ENCODE measurements at regions not wholly inside any gene's neighbourhood (a gene's known extent, or its start where the extent isn't known, plus 50 kb on each side); places are given as distances from the start of the nearest gene placed in this dataset.
A peak's percentile ranks its signal among the peaks of the same experiment; 100 is the strongest.

DNA sequence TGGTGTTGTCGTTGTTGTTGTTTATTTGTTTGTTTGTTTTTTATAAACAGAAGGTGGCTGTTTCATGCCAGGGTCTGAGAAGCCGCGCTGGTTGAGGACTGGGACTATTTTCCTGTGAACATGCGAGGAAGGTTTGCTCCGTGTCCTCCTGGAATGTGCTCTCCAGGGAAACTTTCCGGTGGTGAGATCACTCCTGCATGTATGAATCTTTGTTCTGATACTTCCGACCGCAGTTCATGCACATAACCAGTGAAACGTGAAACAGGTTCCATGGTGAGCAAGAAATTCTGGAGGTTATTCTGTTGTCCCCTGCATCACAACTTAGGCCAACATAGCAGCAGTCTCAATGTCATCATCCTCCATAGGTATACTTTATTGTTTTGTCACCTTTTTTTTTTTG is 187.6 kb upstream of the ARGLU1 start:
- peak in 1 of 3 donors; percentile 26 for DNase-seq
- 82 to 86% methylated on average over 9 of the region's 9 CpGs for WGBS, 2 donors
- no peak overlapping the region for H3K27ac ChIP-seq (ENCODE audit: low read depth in 1 of 2, low read length in 1 of 2)

DNA sequence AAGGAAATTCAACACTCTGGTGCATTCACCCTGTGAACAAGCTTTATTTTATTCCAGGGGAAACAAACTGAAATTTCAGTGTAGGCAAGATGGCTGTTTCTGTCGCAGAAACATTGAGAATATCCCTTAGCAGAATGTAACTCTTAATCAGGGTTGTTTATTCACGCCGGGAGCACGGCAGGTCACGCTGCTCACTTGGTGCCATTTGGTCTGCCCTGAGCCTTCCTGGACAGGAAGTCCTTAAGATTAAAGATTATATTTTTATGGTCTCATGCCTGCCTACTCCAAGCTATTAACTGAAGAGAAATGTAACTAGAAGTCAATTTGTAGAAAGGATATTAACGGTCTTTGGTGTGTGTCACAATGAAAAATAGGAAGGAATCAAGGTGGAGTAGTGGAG is 185.3 kb upstream of the ARGLU1 start:
- Histone ChIP-seq H3K27ac (ENCODE audit: low read depth in 1 of 2, low read length in 1 of 2) (peak overlapping the region in 1 of 2 donors; percentile 33), H3K36me3 (ENCODE audit: control insufficient read depth in 4 of 4, insufficient read depth in 4 of 4, low read length in 4 of 4) (no peaks in the 10 kb centered on the region), H3K27me3 (ENCODE audit: control insufficient read depth in 3 of 3, insufficient read depth in 3 of 3, low read length in 2 of 3) (no peaks in the 10 kb centered on the region), H3K4me3 (no peak overlapping the region), H3K9me3 (ENCODE audit: control insufficient read depth in 4 of 4, insufficient read depth in 3 of 4, low read length in 3 of 4) (no peaks in the 10 kb centered on the region), H3K4me1 (ENCODE audit: control insufficient read depth in 5 of 5, insufficient read depth in 5 of 5, low read length in 5 of 5) (peaks cover 0 to 6% (median 4%) of the 10 kb centered on the region in 5 donors), H3K9ac (ENCODE audit: insufficient read depth in 1 of 2, low read length in 2 of 2) (no peak overlapping the region)
- WGBS, 2 donors = 6 to 8% methylated on average over 6 of the region's 6 CpGs
- ATAC-seq (ENCODE audit: insufficient read depth, low FRiP score) (no peak), DNase-seq (peak; percentile 49 to 74 (median 54))
- TF ChIP-seq, protein P1, sequence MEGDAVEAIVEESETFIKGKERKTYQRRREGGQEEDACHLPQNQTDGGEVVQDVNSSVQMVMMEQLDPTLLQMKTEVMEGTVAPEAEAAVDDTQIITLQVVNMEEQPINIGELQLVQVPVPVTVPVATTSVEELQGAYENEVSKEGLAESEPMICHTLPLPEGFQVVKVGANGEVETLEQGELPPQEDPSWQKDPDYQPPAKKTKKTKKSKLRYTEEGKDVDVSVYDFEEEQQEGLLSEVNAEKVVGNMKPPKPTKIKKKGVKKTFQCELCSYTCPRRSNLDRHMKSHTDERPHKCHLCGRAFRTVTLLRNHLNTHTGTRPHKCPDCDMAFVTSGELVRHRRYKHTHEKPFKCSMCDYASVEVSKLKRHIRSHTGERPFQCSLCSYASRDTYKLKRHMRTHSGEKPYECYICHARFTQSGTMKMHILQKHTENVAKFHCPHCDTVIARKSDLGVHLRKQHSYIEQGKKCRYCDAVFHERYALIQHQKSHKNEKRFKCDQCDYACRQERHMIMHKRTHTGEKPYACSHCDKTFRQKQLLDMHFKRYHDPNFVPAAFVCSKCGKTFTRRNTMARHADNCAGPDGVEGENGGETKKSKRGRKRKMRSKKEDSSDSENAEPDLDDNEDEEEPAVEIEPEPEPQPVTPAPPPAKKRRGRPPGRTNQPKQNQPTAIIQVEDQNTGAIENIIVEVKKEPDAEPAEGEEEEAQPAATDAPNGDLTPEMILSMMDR (IDR thresholded peaks at IDR 0.05; ENCODE audit: control extremely low read depth, extremely low read depth) = no peak

More for the DNA sequence above, 187.6 kb upstream of the ARGLU1 start:
- peaks cover 0 to 6% (median 4%) of the 10 kb centered on the region in 5 donors for H3K4me1 ChIP-seq (ENCODE audit: control insufficient read depth in 5 of 5, insufficient read depth in 5 of 5, low read length in 5 of 5)
- no peak overlapping the region for H3K9ac ChIP-seq (ENCODE audit: insufficient read depth in 1 of 2, low read length in 2 of 2)
- H3K36me3 ChIP-seq (ENCODE audit: control insufficient read depth in 4 of 4, insufficient read depth in 4 of 4, low read length in 4 of 4) = no peaks in the 10 kb centered on the region
- no peaks in the 10 kb centered on the region for H3K27me3 ChIP-seq (ENCODE audit: control insufficient read depth in 3 of 3, insufficient read depth in 3 of 3, low read length in 2 of 3)
- H3K9me3 ChIP-seq (ENCODE audit: control insufficient read depth in 4 of 4, insufficient read depth in 3 of 4, low read length in 3 of 4) = peaks cover 0 to 2% (median 0%) of the 10 kb centered on the region in 4 donors
- TF ChIP-seq, protein P1 (IDR thresholded peaks at IDR 0.05; ENCODE audit: control extremely low read depth, extremely low read depth) = no peak
- ATAC-seq (ENCODE audit: insufficient read depth, low FRiP score) = no peak
- no peak overlapping the region for H3K4me3 ChIP-seq

DNA sequence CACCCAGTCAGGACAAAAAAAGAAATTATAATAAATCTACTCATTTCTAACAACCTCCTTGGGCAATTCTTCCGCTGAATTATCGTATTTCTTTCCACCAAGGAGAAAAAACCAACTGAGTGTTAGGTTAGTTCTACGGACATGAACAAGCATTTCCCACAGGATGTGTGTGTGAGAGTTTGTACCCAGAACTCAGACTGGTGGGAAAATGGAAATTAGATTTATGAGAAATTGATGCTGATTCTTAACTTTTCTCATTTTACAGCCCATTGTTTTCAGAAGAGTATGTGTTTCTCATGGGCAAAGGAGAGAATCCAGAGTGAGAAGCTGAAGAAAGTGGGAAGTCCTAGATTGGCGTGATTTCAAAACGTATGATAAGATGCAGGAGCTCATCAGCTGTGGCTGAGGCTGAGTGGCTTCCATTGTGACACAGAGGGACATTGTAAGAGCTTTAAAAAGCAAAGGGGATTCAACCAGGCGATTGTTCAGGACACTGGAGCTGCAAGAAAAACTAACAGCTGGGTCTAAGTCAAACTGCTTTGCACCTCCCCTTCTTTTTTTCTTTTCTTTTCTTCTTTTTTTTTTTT is 184.7 kb upstream of the ARGLU1 start:
- H3K9ac ChIP-seq (ENCODE audit: insufficient read depth in 1 of 2, low read length in 2 of 2) = no peak overlapping the region
- DNase-seq (peak in 1 of 3 donors; percentile 26), ATAC-seq (ENCODE audit: insufficient read depth, low FRiP score) (no peak)
- no peak overlapping the region for H3K4me3 ChIP-seq
- 18 to 42% methylated on average over 6 of the region's 6 CpGs for WGBS, 2 donors
- H3K4me1 ChIP-seq (ENCODE audit: control insufficient read depth in 5 of 5, insufficient read depth in 5 of 5, low read length in 5 of 5) = peaks cover 0 to 6% (median 4%) of the 10 kb centered on the region in 5 donors
- no peak overlapping the region for H3K27ac ChIP-seq (ENCODE audit: low read depth in 1 of 2, low read length in 1 of 2)
- TF ChIP-seq, protein P1 (IDR thresholded peaks at IDR 0.05; ENCODE audit: control extremely low read depth, extremely low read depth) = no peak
- peaks cover 0 to 1% (median 0%) of the 10 kb centered on the region in 4 donors for H3K9me3 ChIP-seq (ENCODE audit: control insufficient read depth in 4 of 4, insufficient read depth in 3 of 4, low read length in 3 of 4)
- no peaks in the 10 kb centered on the region for H3K27me3 ChIP-seq (ENCODE audit: control insufficient read depth in 3 of 3, insufficient read depth in 3 of 3, low read length in 2 of 3)
- no peaks in the 10 kb centered on the region for H3K36me3 ChIP-seq (ENCODE audit: control insufficient read depth in 4 of 4, insufficient read depth in 4 of 4, low read length in 4 of 4)

DNA sequence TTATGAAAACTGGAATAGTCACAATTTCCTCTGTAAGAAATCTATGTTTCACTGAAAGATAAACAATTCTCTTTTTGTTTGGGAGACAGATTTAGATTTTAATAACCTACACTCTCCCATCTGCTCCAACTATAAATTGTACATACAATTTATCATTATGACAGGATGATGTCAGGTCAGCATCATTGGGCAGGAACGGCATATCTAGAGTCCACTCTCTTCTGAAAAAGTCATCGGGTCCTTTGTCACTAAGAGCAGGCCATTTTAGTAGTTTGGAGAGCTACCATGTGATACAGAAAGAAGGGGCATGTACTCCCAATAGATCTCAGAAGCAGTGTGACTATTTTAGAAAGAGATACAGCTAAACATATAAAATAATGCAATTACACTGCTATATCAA is 180.8 kb upstream of the ARGLU1 start:
- H3K4me3 ChIP-seq = no peak overlapping the region
- TF ChIP-seq, protein P1 (IDR thresholded peaks at IDR 0.05; ENCODE audit: control extremely low read depth, extremely low read depth) = no peak
- H3K9ac ChIP-seq (ENCODE audit: insufficient read depth in 1 of 2, low read length in 2 of 2) = no peak overlapping the region
- H3K27ac ChIP-seq (ENCODE audit: low read depth in 1 of 2, low read length in 1 of 2) = no peak overlapping the region
- H3K27me3 ChIP-seq (ENCODE audit: control insufficient read depth in 3 of 3, insufficient read depth in 3 of 3, low read length in 2 of 3) = no peaks in the 10 kb centered on the region
- no peaks in the 10 kb centered on the region for H3K36me3 ChIP-seq (ENCODE audit: control insufficient read depth in 4 of 4, insufficient read depth in 4 of 4, low read length in 4 of 4)
- peaks cover 0 to 6% (median 0%) of the 10 kb centered on the region in 5 donors for H3K4me1 ChIP-seq (ENCODE audit: control insufficient read depth in 5 of 5, insufficient read depth in 5 of 5, low read length in 5 of 5)
- 77 to 84% methylated on average over 2 of the region's 2 CpGs for WGBS, 2 donors
- ATAC-seq (ENCODE audit: insufficient read depth, low FRiP score) = no peak
- H3K9me3 ChIP-seq (ENCODE audit: control insufficient read depth in 4 of 4, insufficient read depth in 3 of 4, low read length in 3 of 4) = peaks cover 0 to 2% (median 0%) of the 10 kb centered on the region in 4 donors
- DNase-seq = no peak

Data from lung (tissue), 11 donors.